HCT116 (cell line): ENCODE measurements at regions not wholly inside any gene's neighbourhood (a gene's known extent, or its start where the extent isn't known, plus 50 kb on each side); places are given as distances from the start of the nearest gene placed in this dataset.

Experiments
- ATAC-seq: fragments of 200-7000 bp; cut with Tn5 transposase; 2 replicates; pipeline ENCODE4 v1.9.1; 2020; ENCODE audit warnings: mild to moderate bottlenecking, moderate library complexity
- BruUV-seq: library from RNA; stranded (reverse); fragments of 400-500 nt; replicated peaks from 2 replicates; lab custom pipeline; 2021; lab: Mats Ljungman, UMichigan
- CTCF ChIA-PET: fragments of 300-600 bp; sonication (Branson Sonifier 250); formaldehyde crosslinking; loops from one replicate; lab custom pipeline; 2021; ENCODE audit warnings: antibody characterized with exemption; lab: Charles Lee
- POLR2A ChIA-PET: fragments of 300-600, 350-600 bp; sonication (Branson Sonifier 250); formaldehyde crosslinking; loops from one replicate; lab custom pipeline; 2021; ENCODE audit warnings: antibody characterized with exemption; lab: Charles Lee
- RAD21 ChIA-PET, 2 experiments: fragments of 300-600 bp; sonication (Branson Sonifier 250); formaldehyde crosslinking; loops; one replicate each; lab custom pipeline; 2023; ENCODE audit warnings: low total read pairs in 2 of 2; ENCODE audit not compliant: uncharacterized antibody in 2 of 2, unreplicated experiment in 2 of 2, low non-redundant PET in 1 of 2; lab: Charles Lee
- DNase-seq: peaks from one replicate; pipeline ENCODE4 v3.0.0-alpha.2; 2010; ENCODE audit warnings: low read depth, low spot score
- H2AFZ ChIP-seq: fragments of 200-600 bp; shearing (Covaris generic), sonication (generic); 2 replicates; pipeline ENCODE4 v1.6.1; 2017; ENCODE audit warnings: low read depth, mixed run types, mixed read lengths, antibody characterized with exemption, low read length; ENCODE audit not compliant: poor library complexity, severe bottlenecking
- H3K27ac ChIP-seq: 2 replicates; pipeline ENCODE4 v1.5.1; 2012; ENCODE audit warnings: low read depth, low read length
- H3K27me3 ChIP-seq: fragments of 200-600 bp; sonication (generic); 2 replicates; pipeline ENCODE4 v1.6.1; 2016; ENCODE audit warnings: mixed run types, low read length, mixed read lengths; ENCODE audit not compliant: insufficient read depth
- H3K36me3 ChIP-seq, 2 experiments: fragments of 200-500 bp in 1 of 2; fragments of 200-600 bp in 1 of 2; sonication (Bioruptor generic) in 1 of 2; sonication (generic) in 1 of 2; 2 replicates each; pipeline versions ENCODE4 v1.5.1 to v1.6.1; 2014 to 2016; ENCODE audit warnings: low read length in 2 of 2, inconsistent platforms in 1 of 2, mixed read lengths in 1 of 2, mixed run types in 1 of 2; ENCODE audit not compliant: insufficient read depth in 2 of 2, control insufficient read depth in 1 of 2
- H3K4me1 ChIP-seq, 2 experiments: fragments of 200-600 bp in 1 of 2; sonication (generic) in 1 of 2; 2 replicates each; pipeline versions ENCODE4 v1.5.1 to v1.6.1; 2012 to 2017; ENCODE audit warnings: low read length in 2 of 2, inconsistent platforms in 1 of 2, mild to moderate bottlenecking in 1 of 2, mixed read lengths in 1 of 2, mixed run types in 1 of 2, moderate library complexity in 1 of 2; ENCODE audit not compliant: insufficient read depth in 2 of 2, control insufficient read depth in 1 of 2
- H3K4me2 ChIP-seq: fragments of 200-600 bp; sonication (generic); 2 replicates; pipeline ENCODE4 v1.6.1; 2017; ENCODE audit warnings: mixed run types, low read length, mixed read lengths
- H3K4me3 ChIP-seq, 2 experiments: fragments of 200-600 bp in 1 of 2; sonication (generic) in 1 of 2; replicated peaks in 1 of 2; 2 replicates each; pipeline ENCODE4 v1.5.1; 2011 to 2016; ENCODE audit warnings: low read length in 2 of 2, control low read depth in 1 of 2, low read depth in 1 of 2, mild to moderate bottlenecking in 1 of 2, mixed read lengths in 1 of 2, mixed run types in 1 of 2
- H3K79me2 ChIP-seq: fragments of 200-600 bp; sonication (generic); 2 replicates; pipeline ENCODE4 v1.6.1; 2017; ENCODE audit warnings: mild to moderate bottlenecking, mixed run types, low read length, moderate library complexity, mixed read lengths; ENCODE audit not compliant: insufficient read depth
- H3K9ac ChIP-seq: fragments of 200-600 bp; sonication (generic); 2 replicates; pipeline ENCODE4 v1.6.1; 2016; ENCODE audit warnings: low read length, mixed read lengths
- H3K9me2 ChIP-seq: fragments of 200-600 bp; sonication (generic), shearing (Covaris generic); 2 replicates; pipeline ENCODE4 v1.6.1; 2017; ENCODE audit warnings: mixed run types, mild to moderate bottlenecking, moderate library complexity; ENCODE audit not compliant: insufficient read depth
- H3K9me3 ChIP-seq, 2 experiments: fragments of 200-500 bp in 1 of 2; fragments of 200-600 bp in 1 of 2; sonication (Bioruptor generic) in 1 of 2; sonication (generic) in 1 of 2; 2 replicates each; pipeline ENCODE4 v1.6.1; 2014 to 2017; ENCODE audit warnings: low read length in 2 of 2, mixed read lengths in 2 of 2, inconsistent platforms in 1 of 2, low read depth in 1 of 2, mild to moderate bottlenecking in 1 of 2, mixed run types in 1 of 2, moderate library complexity in 1 of 2; ENCODE audit not compliant: control insufficient read depth in 1 of 2, insufficient read depth in 1 of 2
- H4K20me1 ChIP-seq: fragments of 200-600 bp; sonication (generic), shearing (Covaris generic); 2 replicates; pipeline ENCODE4 v1.6.1; 2017; ENCODE audit warnings: mixed run types, mild to moderate bottlenecking, moderate library complexity; ENCODE audit not compliant: insufficient read depth
- CBX3 ChIP-seq: IDR thresholded peaks from 2 replicates; pipeline ENCODE4 v1.6.1; 2012; ENCODE audit warnings: low read depth
- EGR1 ChIP-seq: IDR thresholded peaks from 2 replicates; pipeline ENCODE4 v1.6.1; 2012; ENCODE audit warnings: low read depth
- EZH2phosphoT487 ChIP-seq: fragments of 200-600 bp; IDR thresholded peaks from 2 replicates; pipeline ENCODE4 v1.6.1; 2018; ENCODE audit warnings: antibody characterized with exemption, borderline replicate concordance
- POLR2A ChIP-seq: IDR thresholded peaks from 2 replicates; pipeline ENCODE4 v1.7.0; 2011; ENCODE audit warnings: borderline replicate concordance; ENCODE audit not compliant: insufficient read depth, insufficient read length; ENCODE audit errors: extremely low read depth
- POLR2AphosphoS5 ChIP-seq: IDR thresholded peaks from 2 replicates; pipeline ENCODE4 v1.6.1; 2011; ENCODE audit warnings: mild to moderate bottlenecking, low read depth, low read length, moderate library complexity
- SP1 ChIP-seq: IDR thresholded peaks from 2 replicates; pipeline ENCODE4 v1.6.1; 2012; ENCODE audit warnings: low read depth
- TCF7L2 ChIP-seq: IDR thresholded peaks from 2 replicates; pipeline ENCODE4 v1.7.0; 2011; ENCODE audit warnings: borderline replicate concordance, inconsistent platforms; ENCODE audit not compliant: insufficient read depth, insufficient read length; ENCODE audit errors: extremely low read depth
- YY1 ChIP-seq: IDR thresholded peaks from 2 replicates; pipeline ENCODE4 v1.6.1; 2011; ENCODE audit warnings: low read length, low read depth, moderate library complexity, mild to moderate bottlenecking; ENCODE audit not compliant: insufficient replicate concordance; ENCODE audit errors: extremely low read depth
- ZFX ChIP-seq: fragments of 450-650 bp; IDR thresholded peaks from 2 replicates; pipeline ENCODE4 v1.6.1; 2017
- ZNF274 ChIP-seq: fragments of 200-500 bp; sonication (Bioruptor generic); IDR thresholded peaks from 2 replicates; pipeline ENCODE4 v1.6.1; 2014; ENCODE audit warnings: mild to moderate bottlenecking, low read depth, low read length, inconsistent platforms
- intact Hi-C: fragments of 100-400 bp; cut with micrococcal nuclease; formaldehyde crosslinking; loops from 2 replicates; pipeline ENCODE4 v1.10.0; 2022
- TF ChIP-seq, protein P1 (sequence below): IDR thresholded peaks from 2 replicates; pipeline ENCODE4 v1.6.1; 2012; ENCODE audit warnings: low read depth
- TF ChIP-seq, protein P2 (sequence below): IDR thresholded peaks from 2 replicates; pipeline ENCODE4 v1.6.1; 2012

DNA sequence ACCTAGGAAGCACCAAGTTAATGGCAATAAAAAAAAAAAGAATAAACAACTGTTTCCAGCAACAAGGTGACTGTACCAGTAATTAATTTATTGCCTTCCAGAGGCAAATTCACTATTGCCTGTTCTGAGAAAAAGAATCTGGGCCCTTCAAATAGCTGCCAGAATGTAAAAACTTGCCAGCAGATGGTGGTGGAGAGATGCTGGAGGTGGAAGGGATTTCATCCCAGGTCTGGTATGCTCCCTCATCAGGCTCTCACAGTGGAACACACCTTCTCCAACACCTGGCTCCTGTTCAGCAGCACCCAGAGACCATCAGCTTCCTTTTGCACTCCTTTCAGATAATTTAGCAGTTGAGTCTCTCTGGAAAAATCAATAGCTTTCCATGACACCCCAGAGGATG lies 792.9 kb upstream of the ADAMTS5 start:
- H3K27me3 ChIP-seq = no peaks in the 10 kb centered on the region
- intact Hi-C loops = no loop called here
- RAD21 ChIA-PET = no interaction called here
- H4K20me1 ChIP-seq = no peaks in the 10 kb centered on the region
- H3K9me2 ChIP-seq = no peaks in the 10 kb centered on the region
- no peak for DNase-seq
- POLR2A ChIA-PET = no interaction called here
- H3K27ac ChIP-seq = no peak overlapping the region
- no peak overlapping the region for H2AFZ ChIP-seq
- no peak for ATAC-seq
- H3K9ac ChIP-seq = no peak overlapping the region
- H3K9me3 ChIP-seq = peaks cover 4 to 34% of the 10 kb centered on the region in 2 experiments; a peak in 2 of 4 replicates
- no peaks in the 10 kb centered on the region for H3K79me2 ChIP-seq
- no peaks in the 10 kb centered on the region for H3K36me3 ChIP-seq
- H3K4me1 ChIP-seq = no peaks in the 10 kb centered on the region
- H3K4me2 ChIP-seq = no peak overlapping the region
- H3K4me3 ChIP-seq = no peak overlapping the region
- CTCF ChIA-PET = no interaction called here
- no TSS peak for BruUV-seq
- TF ChIP-seq, protein P1, sequence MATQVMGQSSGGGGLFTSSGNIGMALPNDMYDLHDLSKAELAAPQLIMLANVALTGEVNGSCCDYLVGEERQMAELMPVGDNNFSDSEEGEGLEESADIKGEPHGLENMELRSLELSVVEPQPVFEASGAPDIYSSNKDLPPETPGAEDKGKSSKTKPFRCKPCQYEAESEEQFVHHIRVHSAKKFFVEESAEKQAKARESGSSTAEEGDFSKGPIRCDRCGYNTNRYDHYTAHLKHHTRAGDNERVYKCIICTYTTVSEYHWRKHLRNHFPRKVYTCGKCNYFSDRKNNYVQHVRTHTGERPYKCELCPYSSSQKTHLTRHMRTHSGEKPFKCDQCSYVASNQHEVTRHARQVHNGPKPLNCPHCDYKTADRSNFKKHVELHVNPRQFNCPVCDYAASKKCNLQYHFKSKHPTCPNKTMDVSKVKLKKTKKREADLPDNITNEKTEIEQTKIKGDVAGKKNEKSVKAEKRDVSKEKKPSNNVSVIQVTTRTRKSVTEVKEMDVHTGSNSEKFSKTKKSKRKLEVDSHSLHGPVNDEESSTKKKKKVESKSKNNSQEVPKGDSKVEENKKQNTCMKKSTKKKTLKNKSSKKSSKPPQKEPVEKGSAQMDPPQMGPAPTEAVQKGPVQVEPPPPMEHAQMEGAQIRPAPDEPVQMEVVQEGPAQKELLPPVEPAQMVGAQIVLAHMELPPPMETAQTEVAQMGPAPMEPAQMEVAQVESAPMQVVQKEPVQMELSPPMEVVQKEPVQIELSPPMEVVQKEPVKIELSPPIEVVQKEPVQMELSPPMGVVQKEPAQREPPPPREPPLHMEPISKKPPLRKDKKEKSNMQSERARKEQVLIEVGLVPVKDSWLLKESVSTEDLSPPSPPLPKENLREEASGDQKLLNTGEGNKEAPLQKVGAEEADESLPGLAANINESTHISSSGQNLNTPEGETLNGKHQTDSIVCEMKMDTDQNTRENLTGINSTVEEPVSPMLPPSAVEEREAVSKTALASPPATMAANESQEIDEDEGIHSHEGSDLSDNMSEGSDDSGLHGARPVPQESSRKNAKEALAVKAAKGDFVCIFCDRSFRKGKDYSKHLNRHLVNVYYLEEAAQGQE = no peak
- TF ChIP-seq POLR2A (no peak), CBX3 (no peak), TCF7L2 (no peak), SP1 (no peak), ZNF274 (no peak), POLR2AphosphoS5 (no peak), YY1 (no peak), EZH2phosphoT487 (no peak), ZFX (no peak), EGR1 (no peak)
- TF ChIP-seq, protein P2, sequence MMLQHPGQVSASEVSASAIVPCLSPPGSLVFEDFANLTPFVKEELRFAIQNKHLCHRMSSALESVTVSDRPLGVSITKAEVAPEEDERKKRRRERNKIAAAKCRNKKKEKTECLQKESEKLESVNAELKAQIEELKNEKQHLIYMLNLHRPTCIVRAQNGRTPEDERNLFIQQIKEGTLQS = no peak
